ENCODE measurements at regions not wholly inside any gene's neighbourhood (a gene's known extent, or its start where the extent isn't known, plus 50 kb on each side); places are given as distances from the start of the nearest gene placed in this dataset.

- TF ChIP-seq CTCF (IDR thresholded peaks at IDR 0.05) (no peak), POLR2A (IDR thresholded peaks at IDR 0.05) (no peak)
These were observed 338.1 kb upstream of the SPHKAP start for GRCh38 chr2:228519561-228519960.

Measured in vagina (tissue), 2 donors.